CD4-positive, alpha-beta T cell treated with Interleukin-1 beta for 1 hour (primary cell): ENCODE measurements at regions not wholly inside any gene's neighbourhood (a gene's known extent, or its start where the extent isn't known, plus 50 kb on each side); places are given as distances from the start of the nearest gene placed in this dataset.
A peak's percentile ranks its signal among the peaks of the same experiment; 100 is the strongest.
"Not testable (repeated sequence)": the region's sequence is repeated elsewhere in the genome, so short reads cannot be mapped to it uniquely, and the experiment has no call there.

ENCODE experiments used
- DNase-seq, 2 donors: peaks; one replicate each; pipeline ENCODE4 v3.0.0-alpha.2; 2020 to 2022

DNA sequence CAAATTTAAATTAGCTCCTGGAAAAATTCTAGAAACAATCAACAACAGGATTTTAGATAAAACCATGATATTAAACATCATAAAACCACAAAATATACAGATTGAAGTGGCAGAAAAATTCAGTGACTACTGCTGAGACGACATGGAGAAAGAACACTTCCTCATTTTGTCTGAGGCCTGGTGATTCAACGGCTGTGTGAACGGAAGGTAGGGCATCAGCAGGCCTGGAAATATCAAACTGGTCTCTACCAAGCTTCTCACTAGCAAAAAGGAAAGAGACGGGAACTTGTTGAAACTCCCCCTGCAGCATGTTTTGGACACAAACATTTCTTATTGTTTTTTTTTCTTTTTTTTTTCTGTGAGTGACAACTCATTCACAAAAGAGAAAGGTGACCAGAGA, 58.0 kb upstream of the AHI1 start:
- no peak for DNase-seq

DNA sequence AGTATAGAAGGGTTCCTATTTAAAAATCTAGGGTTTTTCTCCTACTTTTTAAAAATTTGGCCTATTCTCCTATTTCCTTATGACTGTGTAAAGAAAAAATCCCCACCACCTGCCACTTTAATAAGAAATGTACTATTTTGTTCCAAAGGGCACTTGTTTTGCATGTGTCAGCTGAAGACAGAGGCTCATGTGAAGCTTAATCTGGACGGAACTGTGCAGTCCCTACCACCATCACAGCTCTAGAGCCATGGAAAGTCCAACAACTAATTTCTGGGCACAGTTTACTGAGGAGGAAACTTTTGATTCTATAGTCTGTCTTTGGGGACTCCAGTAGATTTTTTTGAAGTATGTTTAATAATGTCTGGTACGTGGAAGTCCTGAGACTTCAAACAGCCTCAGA, 60.0 kb upstream of the AHI1 start:
- DNase-seq, result no peak

- DNase-seq, result not testable (repeated sequence)
These were observed 68.1 kb upstream of the AHI1 start for GRCh38 chr6:135565605-135566004.

DNA sequence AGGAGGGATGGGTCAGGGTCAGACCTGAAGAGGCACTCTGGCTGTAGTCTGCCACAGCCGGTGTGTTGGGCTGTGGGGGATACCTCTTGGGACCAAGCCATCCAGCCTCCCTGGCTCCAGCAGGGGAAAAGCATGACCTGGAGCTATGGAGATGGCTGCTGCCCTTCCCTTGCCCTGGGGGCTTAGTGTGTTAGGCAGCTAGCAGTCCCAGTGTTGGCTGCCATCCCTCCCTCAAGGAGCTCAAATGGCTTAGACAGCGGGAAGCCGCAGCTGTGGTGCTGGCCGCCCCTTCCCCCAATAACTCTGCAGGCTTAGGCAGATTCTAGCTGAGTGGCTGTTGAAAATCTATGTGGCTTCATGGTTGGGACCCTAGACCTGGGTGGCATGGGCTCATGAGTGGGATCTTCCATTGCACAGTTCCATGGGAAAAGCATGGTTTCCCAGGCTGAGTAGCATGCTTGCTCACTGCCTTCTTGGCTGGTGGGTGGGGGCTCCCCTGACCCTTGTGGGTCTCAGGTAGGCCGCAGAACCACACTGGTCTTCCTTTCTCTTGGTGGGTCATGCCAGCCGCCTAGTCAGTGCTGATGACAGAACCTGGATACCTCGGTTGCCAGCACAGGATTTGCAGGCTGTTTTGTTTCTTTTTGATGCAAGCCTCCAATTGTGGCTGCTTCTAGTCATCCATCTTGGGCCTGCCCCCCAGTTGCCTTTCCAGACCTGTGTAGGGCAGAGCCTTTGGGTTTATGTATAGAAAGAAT, 69.0 kb upstream of the AHI1 start:
- no peak for DNase-seq

GRCh38 chr6:135567375-135568083, 70.0 kb upstream of the AHI1 start:
- no peak for DNase-seq

DNA sequence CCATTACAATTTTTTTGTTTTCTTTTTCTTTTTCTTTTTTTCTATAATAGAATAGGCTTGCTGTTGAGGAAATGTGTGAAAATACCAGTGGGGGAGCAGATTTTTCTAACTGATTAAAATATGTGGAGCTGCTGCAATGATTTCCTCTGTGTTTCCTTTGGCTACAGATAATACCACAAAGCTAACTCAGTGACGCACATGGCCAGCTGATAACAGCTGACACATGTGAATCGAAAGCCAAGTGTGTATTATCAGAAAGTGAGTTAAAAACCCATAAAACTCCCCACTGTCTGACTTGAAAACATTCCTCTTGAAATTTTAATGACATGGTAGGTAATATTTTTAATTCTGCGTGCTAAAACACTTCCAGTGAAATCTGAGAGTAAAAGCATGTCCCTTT, 70.8 kb upstream of the AHI1 start:
- peak; percentile 36 to 46 for DNase-seq

- DNase-seq, result no peak
These were observed 74.5 kb upstream of the AHI1 start for GRCh38 chr6:135572051-135572450.

GRCh38 chr6:135575629-135576028, 78.1 kb upstream of the AHI1 start:
- DNase-seq, result no peak

GRCh38 chr6:135576055-135576454, 78.5 kb upstream of the AHI1 start:
- DNase-seq, result no peak

DNA sequence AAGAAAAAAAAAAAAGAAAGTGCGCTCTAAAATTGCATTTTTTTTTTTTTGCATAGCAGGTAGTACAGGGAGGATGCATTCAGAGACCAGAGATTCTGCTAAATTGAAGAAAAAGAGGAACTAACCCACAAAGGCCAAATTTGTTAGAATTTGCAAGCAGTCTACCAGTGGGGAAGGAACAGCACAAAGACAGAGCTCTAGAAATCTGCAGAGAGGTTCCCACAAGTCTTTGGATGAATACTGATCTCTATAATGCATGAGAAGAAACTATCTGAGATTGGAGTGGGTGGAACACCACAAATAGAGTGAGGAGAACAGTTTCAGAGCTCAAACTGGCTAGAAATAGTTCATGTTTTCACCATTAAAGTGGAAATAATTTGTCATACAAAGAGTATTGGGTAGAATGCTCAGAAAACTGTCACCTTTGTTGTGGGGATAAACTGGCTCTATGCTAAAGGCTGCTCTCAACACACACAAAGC, 79.6 kb upstream of the AHI1 start:
- DNase-seq, result no peak

DNA sequence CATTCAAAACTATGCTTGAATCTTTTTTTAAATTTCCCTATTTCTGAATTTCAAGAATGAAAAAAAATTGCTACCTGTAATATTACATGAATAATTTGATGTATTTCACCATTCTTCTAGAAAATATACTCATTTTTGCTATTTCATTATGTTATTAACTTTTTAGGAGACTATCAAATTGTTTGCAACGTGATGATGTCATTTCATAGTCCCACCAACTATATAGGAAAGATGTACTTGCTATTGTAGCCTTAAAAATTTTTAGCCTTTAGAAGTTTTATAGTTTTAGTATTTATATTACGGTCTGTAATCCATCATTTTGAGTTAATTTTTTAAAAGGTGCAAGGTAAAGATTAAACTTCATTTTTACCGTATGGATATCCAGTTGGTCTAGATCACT, 81.4 kb upstream of the AHI1 start:
- no peak for DNase-seq

DNA sequence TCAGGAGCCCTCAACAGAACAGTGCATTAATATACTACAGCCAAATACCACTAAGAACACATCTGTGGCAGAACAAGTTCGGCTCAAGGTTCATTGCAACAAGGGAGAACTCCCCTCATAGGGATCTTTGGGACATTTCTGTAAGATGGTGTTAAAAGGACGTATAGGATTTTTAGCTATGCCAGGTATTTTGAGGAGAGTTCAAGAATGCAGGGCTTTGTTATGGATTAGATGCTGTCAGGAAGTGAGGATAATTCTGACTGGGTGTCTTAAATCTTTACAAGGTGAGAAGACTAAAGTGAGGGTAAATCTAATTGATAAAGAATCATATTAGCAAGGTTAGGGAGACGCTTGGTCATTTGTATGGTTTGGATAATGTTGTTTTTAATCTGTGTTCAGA, 83.7 kb upstream of the AHI1 start:
- no peak for DNase-seq

GRCh38 chr6:135583256-135583761, 85.8 kb upstream of the AHI1 start:
- DNase-seq, result no peak

DNA sequence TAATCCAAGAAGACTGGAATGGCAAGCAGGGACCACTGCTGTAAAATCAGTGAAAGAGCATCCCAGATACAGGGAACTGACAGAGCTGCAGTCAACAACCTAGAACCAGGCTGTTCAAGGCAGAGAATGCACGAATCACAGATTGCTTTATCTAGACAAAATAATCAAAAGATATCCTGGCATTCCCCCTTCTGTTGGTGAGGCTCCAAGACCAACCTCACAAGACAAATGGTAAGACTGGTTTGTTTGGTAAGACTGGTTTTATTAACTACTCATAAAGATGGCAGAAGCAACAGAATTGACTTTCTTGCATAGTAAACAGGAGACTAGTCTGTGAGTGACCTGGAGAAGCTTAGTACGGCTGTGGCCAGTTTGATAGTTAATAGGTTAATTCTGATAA, 88.8 kb upstream of the AHI1 start:
- DNase-seq, result no peak

GRCh38 chr6:135586844-135587243, 89.3 kb upstream of the AHI1 start:
- no peak for DNase-seq

DNA sequence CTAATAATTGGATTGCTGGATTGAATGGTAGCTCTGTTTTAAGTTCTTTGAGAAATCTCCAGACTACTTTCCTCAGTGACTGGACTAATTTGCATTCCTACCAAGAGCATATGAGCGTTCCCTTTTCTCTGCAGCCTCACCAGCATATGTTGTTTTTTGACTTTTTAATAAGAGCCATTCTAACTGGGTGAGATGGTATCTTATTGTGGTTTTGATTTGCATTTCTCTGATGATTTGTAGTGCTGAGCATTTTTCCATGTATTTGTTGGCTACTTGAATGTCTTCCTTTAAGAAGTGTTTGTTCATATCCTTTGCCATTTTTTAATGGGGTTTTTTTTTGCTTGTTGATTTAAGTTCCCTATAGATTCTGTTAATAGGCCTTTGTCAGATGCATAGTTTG, 94.7 kb upstream of the AHI1 start:
- no peak for DNase-seq

- DNase-seq, result no peak
These were observed 96.5 kb upstream of the AHI1 start for GRCh38 chr6:135594000-135594399.

DNA sequence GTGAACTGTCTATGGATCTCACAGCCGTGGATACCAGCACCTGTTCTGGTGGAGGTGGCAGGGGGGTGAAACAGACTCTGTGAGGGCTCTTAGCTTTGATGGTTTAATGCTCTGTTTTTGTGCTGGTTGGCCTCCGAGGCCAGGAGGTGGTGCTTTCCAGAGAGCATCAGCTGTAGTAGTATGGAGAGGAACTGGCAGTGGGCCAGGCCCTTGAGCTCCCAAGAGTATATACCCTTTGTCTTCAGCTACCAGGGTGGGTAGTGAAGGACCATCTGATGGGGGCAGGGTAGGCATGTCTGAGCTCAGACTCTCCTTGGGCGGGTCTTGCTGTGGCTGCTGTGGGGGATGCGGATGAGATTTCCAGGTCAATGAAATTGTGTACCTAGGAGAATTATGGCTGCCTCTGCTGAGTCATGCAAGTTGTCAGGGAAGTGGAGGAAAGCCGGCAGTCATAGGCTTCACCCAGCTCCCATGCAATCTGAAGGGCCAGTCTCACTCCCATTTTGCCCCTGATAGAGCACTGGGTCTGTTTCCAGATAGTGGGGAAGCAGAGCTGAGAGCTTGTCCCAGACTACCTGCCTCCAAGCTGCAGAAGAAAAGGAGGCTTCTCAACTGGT, 102.7 kb upstream of the AHI1 start:
- no peak for DNase-seq

DNA sequence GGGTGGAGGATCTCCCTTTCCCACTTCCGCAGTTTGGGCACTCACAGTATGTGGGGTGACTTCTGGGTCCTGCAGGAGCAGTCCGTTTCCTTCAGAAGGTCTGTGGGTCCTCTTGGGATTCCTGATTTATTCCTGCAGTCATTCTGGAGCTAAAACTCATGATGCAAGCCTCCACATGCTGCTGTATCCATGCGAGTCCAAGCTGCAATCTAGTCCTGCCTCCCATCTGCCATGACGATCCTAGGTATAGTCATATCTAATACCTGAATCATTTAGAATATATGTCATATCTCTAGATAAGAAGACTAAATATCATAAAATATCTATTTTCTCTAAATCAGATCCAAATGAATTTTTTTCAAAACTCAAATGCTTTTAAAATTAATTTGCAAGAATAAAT, 103.4 kb upstream of the AHI1 start:
- no peak for DNase-seq

DNA sequence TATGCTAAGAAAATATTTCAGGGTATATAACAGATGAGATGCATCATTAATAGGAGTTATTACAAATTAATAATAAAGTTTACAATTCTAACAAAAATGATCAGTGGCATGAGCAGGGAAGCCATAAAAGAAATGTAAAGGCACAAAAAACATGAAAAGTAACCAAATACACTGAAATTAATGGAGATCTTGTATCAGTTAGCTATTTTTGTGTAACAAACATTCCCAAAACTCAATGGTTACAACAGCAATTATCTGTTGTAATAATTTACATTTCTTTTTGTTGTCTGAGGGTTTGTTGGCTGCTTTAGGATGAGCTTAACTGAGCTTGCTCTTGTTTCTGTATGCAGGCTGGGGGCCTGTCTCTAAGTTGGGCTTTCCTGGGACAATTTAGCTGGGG, 104.3 kb upstream of the AHI1 start:
- DNase-seq, result no peak

DNA sequence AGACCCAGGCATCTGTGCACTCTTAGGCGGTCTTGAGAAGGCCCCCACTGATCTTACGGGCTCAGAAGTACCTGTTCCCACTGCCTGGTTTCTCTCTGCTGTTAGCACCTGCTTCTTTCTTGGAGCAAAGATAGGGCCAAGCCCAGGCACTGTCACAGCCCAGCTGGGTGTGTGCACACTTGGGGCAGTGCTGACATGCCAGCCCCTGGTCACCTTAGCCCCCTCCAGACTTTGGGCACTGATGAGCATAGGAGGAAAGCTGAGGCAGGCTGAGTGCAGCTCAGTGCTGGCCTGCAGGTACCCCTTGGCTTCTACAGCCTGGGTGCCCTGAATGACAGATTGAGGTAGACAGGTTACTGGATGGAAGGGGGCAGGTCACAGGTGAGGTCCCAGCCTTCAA, 105.7 kb upstream of the AHI1 start:
- DNase-seq, result no peak

DNA sequence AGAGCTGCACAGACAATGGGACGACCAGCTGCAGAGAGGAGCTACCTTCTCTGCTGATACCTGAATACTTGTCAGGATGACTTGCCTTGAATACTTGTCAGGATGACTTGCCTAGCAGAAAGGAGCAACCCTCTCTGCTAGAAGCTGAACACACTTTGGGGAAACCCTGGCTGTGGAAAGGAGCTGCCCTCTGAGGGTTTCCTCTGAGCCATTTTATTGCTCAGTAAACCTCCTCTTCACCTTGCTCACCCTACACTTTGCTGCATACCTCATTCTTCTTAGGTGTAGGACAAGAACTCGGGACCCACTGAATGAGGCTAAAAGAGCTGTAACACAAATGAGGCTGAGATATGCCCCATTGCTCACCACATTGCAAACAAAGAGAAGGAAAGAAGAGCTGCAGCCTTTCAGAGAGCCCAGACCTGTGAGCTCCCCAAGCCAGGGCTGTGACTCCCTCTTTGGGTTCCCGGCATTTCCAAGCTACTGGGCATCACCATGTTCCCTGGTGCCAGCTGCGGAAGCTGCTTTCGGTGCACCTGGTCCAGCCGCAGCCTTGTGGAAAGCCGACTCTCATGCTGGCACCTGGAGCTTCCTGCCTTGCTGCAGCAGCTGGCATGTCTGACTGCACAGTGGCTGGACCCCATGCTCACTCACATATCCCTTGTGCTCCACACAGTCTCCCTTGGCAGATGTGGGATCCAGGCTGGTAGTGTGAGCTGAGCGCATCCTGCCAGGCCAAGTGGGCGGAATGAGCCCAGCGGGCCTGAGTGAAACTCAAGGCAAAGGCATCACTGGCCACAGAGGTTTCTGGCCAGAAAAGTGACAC, 106.7 kb upstream of the AHI1 start:
- DNase-seq, result no peak

DNA sequence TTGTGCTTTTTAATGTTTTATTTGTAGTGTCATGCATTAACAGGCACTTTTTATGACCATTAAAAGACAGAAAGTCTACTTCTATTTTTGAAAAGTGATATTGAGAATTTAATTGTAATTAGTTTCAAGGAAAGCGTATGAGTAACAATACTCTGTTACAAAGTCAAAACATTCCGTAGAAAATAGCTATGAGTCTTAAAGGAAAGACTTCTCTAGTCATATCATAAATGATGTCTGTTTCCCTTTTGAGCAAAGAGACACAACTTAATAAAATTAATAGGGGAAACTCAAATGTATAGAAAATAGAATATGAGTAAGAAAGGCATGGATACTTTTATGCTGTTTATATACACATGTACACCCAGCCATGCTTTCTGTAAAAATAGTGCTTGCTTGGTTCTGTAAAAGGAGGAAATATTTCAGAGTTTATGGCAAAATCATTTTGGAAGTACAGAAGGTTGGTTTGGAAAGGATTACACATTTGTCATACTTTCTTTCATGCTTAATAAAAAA, 107.8 kb upstream of the AHI1 start:
- no peak for DNase-seq
